HL-60 (cell line): ENCODE measurements at regions not wholly inside any gene's neighbourhood (a gene's known extent, or its start where the extent isn't known, plus 50 kb on each side); places are given as distances from the start of the nearest gene placed in this dataset.

Experiments
- DNase-seq, 2 experiments: peaks; one replicate each; pipeline ENCODE4 v3.0.0-alpha.2; 2010 to 2020; ENCODE audit warnings: low read depth in 1 of 2, low spot score in 1 of 2
- H3K27ac ChIP-seq: fragments of 250-450 bp; sonication (Bioruptor Pico); replicated peaks from 2 replicates; pipeline ENCODE4 v1.5.1; 2020; ENCODE audit warnings: mild to moderate bottlenecking, moderate library complexity
- H3K27me3 ChIP-seq: fragments of 250-450 bp; sonication (Bioruptor Pico); 2 replicates; pipeline ENCODE4 v1.5.1; 2021; ENCODE audit warnings: mild to moderate bottlenecking, moderate library complexity; ENCODE audit not compliant: insufficient read depth, poor library complexity, severe bottlenecking
- H3K4me3 ChIP-seq: replicated peaks from 2 replicates; pipeline ENCODE4 v1.5.1; 2011; ENCODE audit warnings: mild to moderate bottlenecking, control low read depth, low read length; ENCODE audit not compliant: insufficient read depth
- GABPA ChIP-seq: IDR thresholded peaks from 2 replicates; pipeline ENCODE4 v1.6.1; 2012; ENCODE audit warnings: low read depth
- POLR2AphosphoS5 ChIP-seq: IDR thresholded peaks from 2 replicates; pipeline ENCODE4 v1.6.1; 2012; ENCODE audit warnings: low read depth
- SPI1 ChIP-seq: IDR thresholded peaks from 2 replicates; pipeline ENCODE4 v1.6.1; 2012; ENCODE audit warnings: low read depth, mild to moderate bottlenecking, borderline replicate concordance
- TF ChIP-seq, protein P1 (sequence below): IDR thresholded peaks from one replicate; pipeline ENCODE4 v1.5.1; 2011; ENCODE audit warnings: low read length, control low read depth, inconsistent platforms; ENCODE audit not compliant: insufficient read depth
- TF ChIP-seq, protein P2 (sequence below): IDR thresholded peaks from 2 replicates; pipeline ENCODE4 v1.6.1; 2012; ENCODE audit warnings: low read depth; ENCODE audit not compliant: insufficient replicate concordance

DNA sequence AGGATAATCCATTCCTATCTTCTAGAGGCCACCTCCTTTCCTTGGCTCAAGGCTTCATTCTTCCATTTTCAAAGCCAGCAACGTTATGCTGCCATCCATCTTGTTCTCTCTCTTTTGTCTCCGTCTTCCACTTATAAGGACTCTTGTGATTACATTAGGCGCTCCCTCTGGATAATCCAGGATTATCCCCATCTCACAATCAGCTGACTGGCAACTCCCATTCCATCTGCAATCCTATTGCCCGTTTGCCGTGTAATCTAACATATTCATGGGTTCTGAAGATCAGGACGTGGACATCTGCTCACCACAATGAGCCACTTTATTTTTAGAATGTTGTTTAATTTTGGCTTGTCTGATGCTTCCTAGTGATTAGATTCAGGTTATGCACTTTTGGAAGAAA, 89.3 kb downstream of the EBNA1BP2 start:
- no peak for DNase-seq
- TF ChIP-seq GABPA (no peak), POLR2AphosphoS5 (no peak)
- TF ChIP-seq, protein P1, sequence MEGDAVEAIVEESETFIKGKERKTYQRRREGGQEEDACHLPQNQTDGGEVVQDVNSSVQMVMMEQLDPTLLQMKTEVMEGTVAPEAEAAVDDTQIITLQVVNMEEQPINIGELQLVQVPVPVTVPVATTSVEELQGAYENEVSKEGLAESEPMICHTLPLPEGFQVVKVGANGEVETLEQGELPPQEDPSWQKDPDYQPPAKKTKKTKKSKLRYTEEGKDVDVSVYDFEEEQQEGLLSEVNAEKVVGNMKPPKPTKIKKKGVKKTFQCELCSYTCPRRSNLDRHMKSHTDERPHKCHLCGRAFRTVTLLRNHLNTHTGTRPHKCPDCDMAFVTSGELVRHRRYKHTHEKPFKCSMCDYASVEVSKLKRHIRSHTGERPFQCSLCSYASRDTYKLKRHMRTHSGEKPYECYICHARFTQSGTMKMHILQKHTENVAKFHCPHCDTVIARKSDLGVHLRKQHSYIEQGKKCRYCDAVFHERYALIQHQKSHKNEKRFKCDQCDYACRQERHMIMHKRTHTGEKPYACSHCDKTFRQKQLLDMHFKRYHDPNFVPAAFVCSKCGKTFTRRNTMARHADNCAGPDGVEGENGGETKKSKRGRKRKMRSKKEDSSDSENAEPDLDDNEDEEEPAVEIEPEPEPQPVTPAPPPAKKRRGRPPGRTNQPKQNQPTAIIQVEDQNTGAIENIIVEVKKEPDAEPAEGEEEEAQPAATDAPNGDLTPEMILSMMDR = no peak

DNA sequence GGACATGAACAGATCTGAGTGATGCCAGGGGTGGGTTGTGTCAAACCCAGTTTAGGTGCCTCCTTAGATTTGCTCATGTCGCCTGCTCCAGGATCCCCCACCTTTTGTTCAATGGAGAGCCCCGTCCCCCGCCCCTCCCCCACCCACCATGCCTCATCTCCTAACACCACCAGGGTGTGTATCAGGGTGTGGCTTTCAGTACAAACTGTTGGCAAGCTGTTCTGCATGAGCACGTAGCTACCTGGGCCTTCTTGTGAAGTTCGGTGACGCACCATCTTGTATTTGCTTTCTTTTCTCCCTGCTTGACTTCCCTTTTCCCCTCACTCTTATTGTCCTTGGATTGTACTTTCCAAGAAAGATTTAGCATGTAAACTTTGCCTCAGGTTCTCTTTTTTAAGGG, 94.8 kb downstream of the EBNA1BP2 start:
- DNase-seq = no peak
- no peak overlapping the region for H3K4me3 ChIP-seq
- no peaks in the 10 kb centered on the region for H3K27me3 ChIP-seq
- no peak overlapping the region for H3K27ac ChIP-seq
- TF ChIP-seq, protein P2, sequence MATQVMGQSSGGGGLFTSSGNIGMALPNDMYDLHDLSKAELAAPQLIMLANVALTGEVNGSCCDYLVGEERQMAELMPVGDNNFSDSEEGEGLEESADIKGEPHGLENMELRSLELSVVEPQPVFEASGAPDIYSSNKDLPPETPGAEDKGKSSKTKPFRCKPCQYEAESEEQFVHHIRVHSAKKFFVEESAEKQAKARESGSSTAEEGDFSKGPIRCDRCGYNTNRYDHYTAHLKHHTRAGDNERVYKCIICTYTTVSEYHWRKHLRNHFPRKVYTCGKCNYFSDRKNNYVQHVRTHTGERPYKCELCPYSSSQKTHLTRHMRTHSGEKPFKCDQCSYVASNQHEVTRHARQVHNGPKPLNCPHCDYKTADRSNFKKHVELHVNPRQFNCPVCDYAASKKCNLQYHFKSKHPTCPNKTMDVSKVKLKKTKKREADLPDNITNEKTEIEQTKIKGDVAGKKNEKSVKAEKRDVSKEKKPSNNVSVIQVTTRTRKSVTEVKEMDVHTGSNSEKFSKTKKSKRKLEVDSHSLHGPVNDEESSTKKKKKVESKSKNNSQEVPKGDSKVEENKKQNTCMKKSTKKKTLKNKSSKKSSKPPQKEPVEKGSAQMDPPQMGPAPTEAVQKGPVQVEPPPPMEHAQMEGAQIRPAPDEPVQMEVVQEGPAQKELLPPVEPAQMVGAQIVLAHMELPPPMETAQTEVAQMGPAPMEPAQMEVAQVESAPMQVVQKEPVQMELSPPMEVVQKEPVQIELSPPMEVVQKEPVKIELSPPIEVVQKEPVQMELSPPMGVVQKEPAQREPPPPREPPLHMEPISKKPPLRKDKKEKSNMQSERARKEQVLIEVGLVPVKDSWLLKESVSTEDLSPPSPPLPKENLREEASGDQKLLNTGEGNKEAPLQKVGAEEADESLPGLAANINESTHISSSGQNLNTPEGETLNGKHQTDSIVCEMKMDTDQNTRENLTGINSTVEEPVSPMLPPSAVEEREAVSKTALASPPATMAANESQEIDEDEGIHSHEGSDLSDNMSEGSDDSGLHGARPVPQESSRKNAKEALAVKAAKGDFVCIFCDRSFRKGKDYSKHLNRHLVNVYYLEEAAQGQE = no peak
- TF ChIP-seq SPI1 (no peak), GABPA (no peak), POLR2AphosphoS5 (no peak)
- TF ChIP-seq, protein P1 = no peak

More for the DNA sequence above, 89.3 kb downstream of the EBNA1BP2 start:
- H3K4me3 ChIP-seq = no peak overlapping the region
- no peak overlapping the region for H3K27ac ChIP-seq
- peaks cover 3% of the 10 kb centered on the region for H3K27me3 ChIP-seq

DNA sequence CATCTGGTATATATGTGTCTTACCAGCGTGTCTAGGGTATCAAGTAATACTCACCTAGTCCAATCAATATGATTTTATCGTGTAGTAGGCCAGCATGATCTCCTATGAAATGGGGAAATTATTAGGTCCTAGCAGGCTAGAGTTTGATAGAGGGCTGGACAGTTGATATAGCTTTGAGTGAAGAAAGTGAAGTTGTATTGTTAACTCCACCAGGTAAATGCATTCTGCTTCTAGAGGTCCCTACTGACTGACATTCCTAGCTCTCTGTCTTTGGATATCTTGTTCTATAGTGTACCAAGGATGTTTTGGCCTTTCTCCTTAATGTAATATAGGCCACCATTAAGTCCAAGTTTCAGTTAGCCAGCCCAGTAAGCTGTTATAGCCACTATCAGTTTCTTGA, 97.4 kb downstream of the EBNA1BP2 start:
- no peak for DNase-seq
- H3K27ac ChIP-seq = no peak overlapping the region
- TF ChIP-seq, protein P1 = no peak
- TF ChIP-seq GABPA (no peak), SPI1 (no peak), POLR2AphosphoS5 (no peak)
- TF ChIP-seq, protein P2 = no peak
- H3K27me3 ChIP-seq = no peaks in the 10 kb centered on the region
- no peak overlapping the region for H3K4me3 ChIP-seq

DNA sequence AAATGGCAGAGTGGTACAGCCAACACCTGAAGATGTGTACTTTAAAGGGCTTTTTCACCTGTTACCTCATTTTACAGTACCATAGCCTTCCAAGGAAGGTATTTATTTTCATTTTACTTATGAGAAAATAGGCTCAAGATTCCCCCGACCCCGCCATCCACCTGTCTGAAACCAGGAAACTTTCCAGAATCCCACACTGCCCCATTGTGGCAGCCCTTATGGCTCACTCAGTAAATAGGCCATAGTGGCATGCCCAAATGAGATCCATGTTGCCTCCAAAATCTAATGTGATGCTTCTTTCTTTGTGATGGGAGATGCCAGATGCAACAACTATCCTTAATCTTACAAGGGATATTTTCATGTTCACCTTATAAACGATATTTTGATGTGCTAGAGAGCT, 97.8 kb downstream of the EBNA1BP2 start:
- DNase-seq = no peak

More for the DNA sequence above, 97.8 kb downstream of the EBNA1BP2 start:
- no peak overlapping the region for H3K4me3 ChIP-seq
- no peaks in the 10 kb centered on the region for H3K27me3 ChIP-seq
- no peak for TF ChIP-seq SPI1
- TF ChIP-seq, protein P2 = no peak
- TF ChIP-seq POLR2AphosphoS5 = no peak
- TF ChIP-seq, protein P1 = no peak
- TF ChIP-seq GABPA = no peak
- H3K27ac ChIP-seq = no peak overlapping the region
